Heart right ventricle (tissue), 16 donors: ENCODE measurements at regions not wholly inside any gene's neighbourhood (a gene's known extent, or its start where the extent isn't known, plus 50 kb on each side); places are given as distances from the start of the nearest gene placed in this dataset.

Experiments used
- ATAC-seq, 8 donors: fragments of 200-7000 bp; cut with Tn5 transposase; one replicate each; pipeline ENCODE4 v1.9.1; 2020; ENCODE audit warnings: mild to moderate bottlenecking in 8 of 8, moderate library complexity in 8 of 8, moderate number of reproducible peaks in 1 of 8
- DNase-seq, 2 donors: peaks; one replicate each; pipeline ENCODE4 v3.0.0-alpha.2; 2020
- H3K27ac ChIP-seq, 10 donors: fragments of 200-600 bp; sonication (generic) in 2 of 10; one replicate each; pipeline versions ENCODE4 v1.5.0 to v1.8.0; 2020 to 2022; ENCODE audit warnings: mild to moderate bottlenecking in 3 of 10
- H3K27me3 ChIP-seq, 7 donors: fragments of 200-600 bp; one replicate each; pipeline ENCODE4 v1.8.0; 2021 to 2022; ENCODE audit warnings: mild to moderate bottlenecking in 2 of 7
- H3K36me3 ChIP-seq, 9 donors: fragments of 200-600 bp; sonication (generic) in 1 of 9; one replicate each; pipeline versions ENCODE4 v1.5.0 to v1.8.0; 2020 to 2022; ENCODE audit warnings: mild to moderate bottlenecking in 2 of 9
- H3K4me1 ChIP-seq, 9 donors: fragments of 200-600 bp; sonication (generic) in 1 of 9; one replicate each; pipeline versions ENCODE4 v1.5.0 to v1.8.0; 2020 to 2022; ENCODE audit warnings: mild to moderate bottlenecking in 4 of 9
- H3K4me3 ChIP-seq, 10 donors: fragments of 200-600 bp; sonication (generic) in 2 of 10; one replicate each; pipeline versions ENCODE4 v1.5.0 to v1.8.0; 2020 to 2022; ENCODE audit warnings: mild to moderate bottlenecking in 7 of 10, moderate library complexity in 2 of 10
- H3K9me3 ChIP-seq, 11 donors: fragments of 200-600 bp in 10 of 11; sonication (generic) in 2 of 11; one replicate each; pipeline versions ENCODE4 v1.5.0 to v1.8.0; 2013 to 2022; ENCODE audit warnings: mild to moderate bottlenecking in 2 of 11, control low read depth in 1 of 11, moderate library complexity in 1 of 11
- CTCF ChIP-seq, 9 donors: fragments of 200-600 bp; sonication (generic) in 2 of 9; IDR thresholded peaks; one replicate each; pipeline versions ENCODE4 v1.5.0 to v1.8.0; 2021 to 2022; ENCODE audit warnings: antibody characterized with exemption in 9 of 9, mild to moderate bottlenecking in 5 of 9, moderate library complexity in 1 of 9
- WGBS, 2 donors: extraction: QIAGEN DNeasy Blood & Tissue Kit; methylation state at CpG; one replicate each; pipeline ENCODE4 v1.1.7; 2013; ENCODE audit warnings: inconsistent platforms in 1 of 2; 5-methylcytosine and 5-hydroxymethylcytosine counted together
- intact Hi-C, 10 donors: fragments of 100-400 bp; cut with DNase I; formaldehyde crosslinking; loops; one replicate each; pipeline versions ENCODE4 v1.11.1 to v1.14.2; 2022
- donor health status: Arrhythmogenic right ventricular cardiomyopathy.
- donor health status: ischemic (EF 13 %, LVEDD 7.1; RV severe dilation, severe dysfunction).
- donor health status: healthy with polysubstance abuse.
- donor health status: DM: no; HTN: yes; CAD: no.
- donor health status: DM: no; HTN: no; CAD: no.
- donor health status: ischemic (EF 25% LVEDD 6.9; RV normal size, moderate dysfunction).
- donor health status: ischemic (EF 25% LVEDD 5.7; RV mildly dilated, moderate dysfunction).
- donor health status: healthy.
- donor health status: DM: yes; HTN: yes; CAD: no.
- donor health status: Ischemic cardiomyopathy.
- donor health status: ischemic (EF 35%, LVEDD 5.7; RV mildly dilated, moderate dysfunction).
- donor health status: nonischemic (EF 11% LVEDD 7.7; RV severe dilation, severe dysfunction).
- donor health status: DM: yes; HTN: yes; CAD: no.
- donor health status: PGD.
- donor health status: ischemic (EF 29% LVEDD 5.4; RV normal size, mild dysfunction).
- donor health status: nonischemic (EF 23%, LVEDD 6.1; RV moderate dilation, normal function).

DNA sequence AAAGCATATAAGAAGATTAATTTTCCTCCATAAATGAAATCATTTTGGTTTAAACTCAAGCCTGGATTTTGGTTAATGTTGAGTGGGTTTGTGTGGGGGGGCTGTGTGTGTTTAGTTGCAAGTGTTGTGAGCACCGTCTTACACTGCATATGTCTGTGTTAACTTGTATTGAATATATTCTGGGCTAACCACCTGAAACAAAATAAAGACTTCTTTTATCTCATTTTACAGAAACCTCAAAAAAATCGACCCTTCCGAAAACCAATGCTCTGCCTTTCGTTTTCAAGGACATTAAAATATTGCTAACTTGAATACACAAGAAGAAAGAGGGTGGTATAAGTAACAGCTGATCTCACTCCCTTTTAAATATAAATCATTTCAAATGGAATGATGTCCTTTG lies 192.2 kb upstream of the BLID start:
- Histone ChIP-seq H3K27ac (peak overlapping the region in 3 of 10 donors; percentile 73 to 86 (median 83)), H3K36me3 (no peaks in the 10 kb centered on the region), H3K4me3 (peak overlapping the region in 8 of 10 donors; percentile 21 to 55 (median 48)), H3K27me3 (no peaks in the 10 kb centered on the region), H3K4me1 (peaks cover 0 to 38% (median 7%) of the 10 kb centered on the region in 9 donors), H3K9me3 (no peaks in the 10 kb centered on the region)
- intact Hi-C loops, result loop anchor here in 5 of 10 donors (5.0 to 10.0 kb wide), 5 partner anchors 39 to 137 kb away; no protein-coding TSS in a partner anchor
- 79 to 86% methylated on average over 4 of the region's 4 CpGs for WGBS, 2 donors
- TF ChIP-seq CTCF (IDR thresholded peaks at IDR 0.05), result no peak
- ATAC-seq, result no peak
- DNase-seq, result no peak

GRCh38 chr11:122307476-122308035 lies 191.5 kb upstream of the BLID start:
- H3K36me3 ChIP-seq, result no peaks in the 10 kb centered on the region
- H3K27me3 ChIP-seq, result no peaks in the 10 kb centered on the region
- intact Hi-C loops, result loop anchor here in 5 of 10 donors (5.0 to 10.0 kb wide), 5 partner anchors 40 to 137 kb away; no protein-coding TSS in a partner anchor
- H3K4me1 ChIP-seq, result peaks cover 0 to 38% (median 7%) of the 10 kb centered on the region in 9 donors
- no peaks in the 10 kb centered on the region for H3K9me3 ChIP-seq
- H3K27ac ChIP-seq, result peak overlapping the region in 2 of 10 donors; percentile 17 to 86
- no peak for DNase-seq
- 68 to 69% methylated on average over 4 of the region's 4 CpGs for WGBS, 2 donors
- no peak for ATAC-seq
- peak overlapping the region in 4 of 10 donors; percentile 7 to 55 (median 50) for H3K4me3 ChIP-seq
- no peak for TF ChIP-seq CTCF (IDR thresholded peaks at IDR 0.05)

GRCh38 chr11:122306831-122307391 lies 190.9 kb upstream of the BLID start:
- Histone ChIP-seq H3K4me1 (peaks cover 0 to 38% (median 7%) of the 10 kb centered on the region in 9 donors), H3K27me3 (no peaks in the 10 kb centered on the region), H3K36me3 (no peaks in the 10 kb centered on the region), H3K4me3 (peak overlapping the region in 1 of 10 donors; percentile 47), H3K27ac (no peak overlapping the region), H3K9me3 (no peaks in the 10 kb centered on the region)
- no peak for TF ChIP-seq CTCF (IDR thresholded peaks at IDR 0.05)
- ATAC-seq (no peak), DNase-seq (no peak)
- WGBS, 2 donors, result 74 to 75% methylated on average over 9 of the region's 9 CpGs
- intact Hi-C loops, result loop anchor here in 5 of 10 donors (5.0 to 10.0 kb wide), 5 partner anchors 40 to 138 kb away; no protein-coding TSS in a partner anchor

- DNase-seq, result no peak
- no peaks in the 10 kb centered on the region for H3K27me3 ChIP-seq
- H3K27ac ChIP-seq, result peak overlapping the region in 3 of 10 donors; percentile 13 to 45 (median 15)
- no peak for TF ChIP-seq CTCF (IDR thresholded peaks at IDR 0.05)
- intact Hi-C loops, result loop anchor here in 5 of 10 donors (5.0 to 10.0 kb wide), 5 partner anchors 42 to 139 kb away; no protein-coding TSS in a partner anchor
- 86 to 89% methylated on average over 9 of the region's 9 CpGs for WGBS, 2 donors
- H3K9me3 ChIP-seq, result no peaks in the 10 kb centered on the region
- no peaks in the 10 kb centered on the region for H3K36me3 ChIP-seq
- H3K4me3 ChIP-seq, result no peak overlapping the region
- ATAC-seq, result no peak
- H3K4me1 ChIP-seq, result peaks cover 0 to 38% (median 7%) of the 10 kb centered on the region in 9 donors
Measured at GRCh38 chr11:122305426-122306320, 189.7 kb upstream of the BLID start.
